ENCODE measurements at regions not wholly inside any gene's neighbourhood (a gene's known extent, or its start where the extent isn't known, plus 50 kb on each side); places are given as distances from the start of the nearest gene placed in this dataset.

GRCh38 chrX:35046660-35047296 is 104.2 kb downstream of the FAM47B start:
- no peak overlapping the region for H2AK5ac ChIP-seq (ENCODE audit: insufficient read length, low read length)
- no peak overlapping the region for H3K18ac ChIP-seq (ENCODE audit: insufficient read length, low read depth, low read length)
- no peak overlapping the region for H4K91ac ChIP-seq (ENCODE audit: insufficient read length, low read depth, low read length)
- Mint-ChIP-seq H3K9me3 (peaks cover 48 to 52% of the 10 kb centered on the region in 2 experiments), H3K27ac (no peak overlapping the region), H3K27me3 (ENCODE audit: low read depth) (no peaks in the 10 kb centered on the region; the same call in 1 of the 2 replicates), H3K36me3 (ENCODE audit: insufficient read depth in 1 of 3, low read depth in 3 of 3) (no peaks in the 10 kb centered on the region; a peak in 2 of 7 replicates), H3K4me1 (no peaks in the 10 kb centered on the region), H3K4me3 (no peak overlapping the region)
- no peaks in the 10 kb centered on the region for H3K27me3 ChIP-seq (ENCODE audit: insufficient read depth, low read length)
- H4K20me1 ChIP-seq (ENCODE audit: control insufficient read depth, insufficient read depth, insufficient read length), result no peaks in the 10 kb centered on the region
- no peak overlapping the region for H3K14ac ChIP-seq (ENCODE audit: insufficient read depth, low read length)
- no peak overlapping the region for H3K56ac ChIP-seq (ENCODE audit: insufficient read length, low read depth, low read length)
- no peak overlapping the region for H2BK12ac ChIP-seq (ENCODE audit: insufficient read length, low read depth, low read length)
- H4K8ac ChIP-seq (replicated peaks; ENCODE audit: insufficient read length, low read depth, low read length), result no peak overlapping the region
- no peak overlapping the region for H3K23ac ChIP-seq (ENCODE audit: insufficient read length, low read depth, low read length)
- H3K23me2 ChIP-seq (ENCODE audit: insufficient read length, low read depth, low read length, poor library complexity, severe bottlenecking), result no peaks in the 10 kb centered on the region
- no peak overlapping the region for H3K4ac ChIP-seq (ENCODE audit: low read depth, low read length)
- no peaks in the 10 kb centered on the region for H3K9me3 ChIP-seq (ENCODE audit: control insufficient read depth, low read depth, low read length)
- H3K4me1 ChIP-seq (ENCODE audit: insufficient read depth, low read length), result no peaks in the 10 kb centered on the region
- no peak for TF ChIP-seq CTCF (conservative IDR thresholded peaks at IDR 0.05)
- H2BK120ac ChIP-seq (ENCODE audit: low read depth, low read length, poor library complexity, severe bottlenecking), result no peak overlapping the region
- no peak overlapping the region for H2AFZ ChIP-seq (ENCODE audit: low read length)
- no peak overlapping the region for H3K9ac ChIP-seq (ENCODE audit: extremely low read depth, insufficient read length, low read length)
- H3T11ph ChIP-seq (ENCODE audit: low read length), result no peak overlapping the region
- no peaks in the 10 kb centered on the region for H3K79me2 ChIP-seq (ENCODE audit: insufficient read depth, low read length)
- H3K27ac ChIP-seq (ENCODE audit: insufficient read length, low read depth, low read length), result no peak overlapping the region
- H2BK5ac ChIP-seq (ENCODE audit: insufficient read length, low read length), result no peak overlapping the region
- H2BK20ac ChIP-seq (ENCODE audit: low read depth, low read length, poor library complexity, severe bottlenecking), result no peak overlapping the region
- no peak overlapping the region for H4K5ac ChIP-seq (ENCODE audit: insufficient read length, low read depth, low read length)
- no peak overlapping the region for H3K4me2 ChIP-seq (ENCODE audit: insufficient read depth, insufficient read length, low read length)
- no peaks in the 10 kb centered on the region for H3K79me1 ChIP-seq (ENCODE audit: insufficient read depth, low read depth, low read length, poor library complexity, severe bottlenecking)
- WGBS (ENCODE audit: extremely low coverage, insufficient read length, low lambda C conversion rate), result no CpG with 5 or more reads among the region's 4 CpGs
- no peak for DNase-seq
- no peak overlapping the region for H2BK15ac ChIP-seq (ENCODE audit: low read depth, low read length)
